NCI-H748 treated with DMSO at 0.1 percent for 48 hours (cell line): ENCODE measurements at regions not wholly inside any gene's neighbourhood (a gene's known extent, or its start where the extent isn't known, plus 50 kb on each side); places are given as distances from the start of the nearest gene placed in this dataset.
"Not testable (repeated sequence)": the region's sequence is repeated elsewhere in the genome, so short reads cannot be mapped to it uniquely, and the experiment has no call there.

ENCODE experiments used
- DNase-seq: peaks from one replicate; lab custom pipeline; 2025; lab: John Stamatoyannopoulos, UW

- DNase-seq: no peak
These were observed 122.8 kb upstream of the NOCT start for GRCh38 chr4:138892483-138893407.

- DNase-seq: peak; percentile 55
These were observed 124.0 kb upstream of the NOCT start for GRCh38 chr4:138891631-138892031.

DNA sequence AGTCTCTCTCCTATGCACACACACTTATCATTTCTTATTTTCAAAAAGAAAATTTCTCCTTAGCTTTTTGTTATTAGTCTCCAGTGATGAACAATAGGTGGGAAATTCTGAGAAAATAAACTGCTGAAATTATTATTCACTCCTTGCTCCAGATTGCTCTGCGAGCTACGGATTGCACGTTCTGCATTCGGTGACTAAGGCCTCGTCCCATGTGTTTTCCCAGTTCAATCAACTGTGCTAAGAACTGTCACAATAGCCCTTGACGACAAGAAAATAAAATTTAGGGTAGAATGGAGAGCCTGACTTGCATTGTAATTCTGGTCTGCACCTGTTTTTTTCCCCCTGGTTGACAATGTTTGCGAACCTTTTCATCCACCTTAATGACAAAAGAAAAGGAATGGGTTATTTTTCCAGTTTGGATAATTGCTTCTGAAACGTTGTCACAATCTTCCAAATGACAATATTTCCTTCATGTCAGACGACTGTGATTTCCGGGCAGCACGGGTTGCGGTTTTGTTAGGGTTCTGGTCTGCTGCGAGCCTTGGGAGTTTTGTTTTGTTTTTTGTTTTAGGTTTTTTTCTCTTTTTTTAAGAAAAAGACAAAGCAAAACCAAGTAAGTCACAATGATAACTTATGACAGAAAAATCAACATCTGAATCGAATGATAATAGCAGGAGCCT is 124.5 kb upstream of the NOCT start:
- peak; percentile 73 for DNase-seq

DNA sequence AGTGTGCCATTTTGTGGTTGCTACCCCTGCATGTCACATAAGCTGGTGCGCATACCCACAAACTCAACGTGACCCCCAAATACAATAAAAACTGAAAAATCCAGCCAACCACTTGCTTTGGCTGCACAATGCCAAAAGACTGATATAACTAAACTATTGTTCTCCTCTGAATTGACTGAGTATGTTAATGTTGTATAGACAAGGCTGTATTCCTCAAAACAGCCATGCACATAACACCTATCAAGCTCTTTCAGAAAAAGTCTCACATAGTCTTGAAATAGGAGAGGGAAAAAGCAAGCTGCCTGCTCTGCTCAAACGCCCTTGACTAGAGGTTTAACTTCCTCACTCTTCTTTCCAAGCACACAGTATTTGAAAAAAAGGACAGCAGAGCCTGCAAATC is 126.4 kb upstream of the NOCT start:
- DNase-seq: no peak

GRCh38 chr4:138887741-138888140 is 127.8 kb upstream of the NOCT start:
- DNase-seq: no peak

DNA sequence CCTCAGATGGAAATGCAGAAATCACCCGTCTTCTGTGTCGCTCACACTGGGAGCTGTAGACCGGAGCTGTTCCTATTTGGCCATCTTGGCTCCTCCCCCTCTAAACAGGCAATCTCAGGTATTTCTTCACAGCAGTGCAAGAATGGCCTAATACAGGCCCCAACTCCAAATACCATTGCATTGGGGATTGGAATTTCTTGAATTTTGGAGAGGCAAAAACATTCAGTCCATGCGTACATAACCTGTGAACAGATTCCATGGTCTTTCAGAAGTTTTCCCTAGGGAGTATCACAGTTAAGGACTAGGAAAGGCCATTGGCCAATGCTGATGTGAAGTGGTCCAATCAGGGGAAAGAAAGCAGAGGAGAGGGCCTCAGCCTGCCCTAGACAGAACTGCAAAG is 128.2 kb upstream of the NOCT start:
- DNase-seq: no peak

GRCh38 chr4:138879757-138880156 is 135.8 kb upstream of the NOCT start:
- no peak for DNase-seq

GRCh38 chr4:138875891-138876608 is 139.5 kb upstream of the NOCT start:
- no peak for DNase-seq

- DNase-seq: no peak
These were observed 144.1 kb upstream of the NOCT start for GRCh38 chr4:138871555-138871875.

- peak; percentile 80 for DNase-seq
These were observed 144.6 kb upstream of the NOCT start for GRCh38 chr4:138870737-138871554.

- no peak for DNase-seq
These were observed 145.9 kb upstream of the NOCT start for GRCh38 chr4:138869631-138870030.

GRCh38 chr4:138869165-138869564 is 146.4 kb upstream of the NOCT start:
- no peak for DNase-seq

DNA sequence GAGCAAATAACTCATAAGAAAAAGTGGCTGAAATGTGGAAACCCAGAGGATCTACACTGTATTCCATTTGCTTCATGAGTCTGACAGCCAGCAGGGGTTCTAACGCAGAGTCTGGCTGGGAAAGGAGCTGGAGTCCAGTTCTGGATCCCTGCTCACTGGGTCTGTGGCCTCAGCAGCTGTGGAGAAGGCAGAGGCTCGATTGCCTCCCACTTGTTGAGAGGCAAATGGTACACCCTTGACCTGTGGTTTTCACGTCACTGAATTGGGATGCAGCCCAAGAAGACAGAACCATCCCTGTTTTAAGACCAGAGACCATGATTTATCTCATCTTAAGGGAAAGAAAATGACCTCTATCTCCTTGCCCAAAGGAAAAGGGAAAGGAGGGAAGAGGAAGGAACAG is 147.0 kb upstream of the NOCT start:
- no peak for DNase-seq

GRCh38 chr4:138867404-138867803 is 148.2 kb upstream of the NOCT start:
- no peak for DNase-seq

GRCh38 chr4:138866314-138866713 is 149.3 kb upstream of the NOCT start:
- DNase-seq: no peak

- DNase-seq: no peak
These were observed 149.8 kb upstream of the NOCT start for GRCh38 chr4:138865765-138866164.

GRCh38 chr4:138864961-138865720 is 150.4 kb upstream of the NOCT start:
- DNase-seq: no peak

DNA sequence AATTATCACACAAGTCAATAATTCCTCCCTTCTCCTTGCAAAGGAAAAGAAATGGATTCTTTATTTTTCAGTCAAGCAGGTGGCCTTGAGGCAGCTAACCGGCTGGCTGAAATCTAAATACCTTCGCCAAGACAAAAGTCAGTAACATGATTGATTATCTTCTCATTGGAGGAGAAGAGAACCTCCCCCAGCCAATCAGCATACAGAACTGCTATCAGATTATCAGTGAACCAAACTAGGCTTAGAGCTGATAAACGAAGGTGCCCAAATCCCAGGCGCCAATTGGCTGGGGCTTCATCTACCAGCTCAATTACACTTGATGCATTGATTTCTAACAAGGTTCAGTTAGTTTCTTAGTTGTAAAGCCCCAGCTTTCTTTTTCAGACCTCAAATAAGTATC is 152.4 kb upstream of the NOCT start:
- DNase-seq: no peak

DNA sequence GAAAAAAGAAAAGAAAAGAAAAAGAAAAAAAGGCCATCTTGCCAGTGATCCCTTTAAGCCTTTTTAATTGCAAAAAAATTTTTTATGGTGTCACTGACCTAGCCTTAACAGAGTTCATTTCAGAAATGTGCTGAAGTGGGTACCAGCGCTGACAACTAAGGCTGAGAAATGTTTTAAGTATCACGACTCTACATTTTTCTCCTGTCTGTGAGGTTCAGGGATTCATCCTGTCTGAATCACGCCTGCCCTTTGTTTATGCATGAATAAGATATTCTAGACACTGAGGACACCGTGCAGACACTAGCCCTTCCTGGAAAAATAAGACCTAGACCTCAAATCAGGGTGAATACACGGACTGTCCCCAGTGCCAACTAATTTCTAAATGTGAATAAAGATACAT is 154.4 kb upstream of the NOCT start:
- no peak for DNase-seq

DNA sequence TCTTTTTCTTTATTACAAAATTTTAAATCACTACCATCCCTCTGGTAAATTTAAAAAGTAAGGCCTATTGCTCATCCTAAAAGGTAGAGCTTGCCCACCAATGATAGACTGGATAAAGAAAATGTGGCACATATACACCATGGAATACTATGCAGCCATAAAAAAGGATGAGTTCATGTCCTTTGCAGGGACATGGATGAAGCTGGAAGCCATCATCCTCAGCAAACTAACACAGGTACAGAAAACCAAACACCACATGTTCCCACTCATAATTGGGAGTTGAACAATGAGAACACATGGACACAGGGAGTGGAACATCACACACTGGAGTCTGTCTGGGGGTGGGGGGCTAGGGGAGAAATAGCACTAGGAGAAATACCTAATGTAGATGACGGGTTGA is 155.2 kb upstream of the NOCT start:
- DNase-seq: not testable (repeated sequence)

GRCh38 chr4:138859254-138859653 is 156.3 kb upstream of the NOCT start:
- DNase-seq: no peak
